Hippocampal formation (tissue), 2 donors: ENCODE measurements at regions not wholly inside any gene's neighbourhood (a gene's known extent, or its start where the extent isn't known, plus 50 kb on each side); places are given as distances from the start of the nearest gene placed in this dataset.

Experiments used
- DNase-seq, 2 donors: peaks; one replicate each; lab custom pipeline; 2025; lab: John Stamatoyannopoulos, UW

DNA sequence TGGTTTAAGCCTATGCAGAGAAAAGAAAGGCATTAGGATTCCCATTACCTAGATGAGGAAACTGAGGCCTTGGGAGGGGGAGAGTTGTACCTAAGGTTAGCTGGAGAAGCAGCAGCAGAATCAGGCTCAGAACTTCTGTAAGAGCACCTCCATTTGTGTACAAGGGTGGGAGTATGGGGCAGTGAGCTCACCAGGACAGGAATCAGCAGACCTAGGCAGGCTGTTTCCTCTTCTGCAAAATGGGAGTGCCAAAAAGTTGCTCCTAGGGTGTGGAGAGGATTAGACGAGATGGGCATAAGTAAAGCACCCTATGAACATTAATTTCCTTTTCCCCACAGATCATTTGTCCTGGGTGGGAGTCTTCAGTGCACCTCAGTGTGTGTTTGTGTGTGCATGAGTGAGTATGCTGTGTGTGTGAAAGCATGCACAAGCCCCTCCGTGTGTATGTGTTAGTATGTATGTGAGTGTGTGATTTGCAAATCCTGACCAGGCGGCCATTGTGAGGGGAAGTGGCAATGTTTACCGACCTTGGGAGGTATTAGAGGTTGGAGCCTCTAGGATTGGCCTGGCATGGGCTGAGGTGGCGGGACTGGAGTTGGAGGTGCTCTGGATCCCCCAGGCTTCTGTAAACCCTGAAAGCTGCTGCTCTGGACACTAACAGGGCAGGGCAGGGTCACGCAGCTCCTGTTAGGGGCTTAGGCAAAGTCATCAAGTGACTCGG is 78.8 kb downstream of the VEGFA start:
- no peak for DNase-seq

- DNase-seq: no peak
These were observed 78.0 kb downstream of the VEGFA start for GRCh38 chr6:43847741-43848630.

- no peak for DNase-seq
These were observed 76.5 kb downstream of the VEGFA start for GRCh38 chr6:43846556-43846955.

DNA sequence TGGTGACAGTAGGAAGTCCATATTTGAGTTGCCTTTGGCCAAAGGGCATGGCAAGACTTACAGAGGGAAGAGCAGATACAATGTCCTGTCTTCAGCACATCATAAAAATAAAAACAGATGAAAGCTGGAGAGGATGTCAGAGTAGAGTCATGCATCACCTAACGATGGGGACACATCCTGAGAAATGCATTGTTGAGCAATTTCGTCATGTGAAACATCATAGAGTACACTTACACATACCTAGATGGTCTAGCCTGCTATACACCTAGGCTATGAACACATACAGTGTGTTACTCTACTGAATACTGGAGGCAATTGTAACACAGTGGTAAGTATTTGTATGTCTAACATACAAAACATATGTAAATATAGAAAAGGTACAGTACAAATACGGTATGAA is 75.6 kb downstream of the VEGFA start:
- DNase-seq: no peak

- DNase-seq: no peak
These were observed 73.7 kb downstream of the VEGFA start for GRCh38 chr6:43843669-43844171.

- no peak for DNase-seq
These were observed 73.2 kb downstream of the VEGFA start for GRCh38 chr6:43843097-43843645.

GRCh38 chr6:43842231-43842794 is 72.3 kb downstream of the VEGFA start:
- DNase-seq: no peak

DNA sequence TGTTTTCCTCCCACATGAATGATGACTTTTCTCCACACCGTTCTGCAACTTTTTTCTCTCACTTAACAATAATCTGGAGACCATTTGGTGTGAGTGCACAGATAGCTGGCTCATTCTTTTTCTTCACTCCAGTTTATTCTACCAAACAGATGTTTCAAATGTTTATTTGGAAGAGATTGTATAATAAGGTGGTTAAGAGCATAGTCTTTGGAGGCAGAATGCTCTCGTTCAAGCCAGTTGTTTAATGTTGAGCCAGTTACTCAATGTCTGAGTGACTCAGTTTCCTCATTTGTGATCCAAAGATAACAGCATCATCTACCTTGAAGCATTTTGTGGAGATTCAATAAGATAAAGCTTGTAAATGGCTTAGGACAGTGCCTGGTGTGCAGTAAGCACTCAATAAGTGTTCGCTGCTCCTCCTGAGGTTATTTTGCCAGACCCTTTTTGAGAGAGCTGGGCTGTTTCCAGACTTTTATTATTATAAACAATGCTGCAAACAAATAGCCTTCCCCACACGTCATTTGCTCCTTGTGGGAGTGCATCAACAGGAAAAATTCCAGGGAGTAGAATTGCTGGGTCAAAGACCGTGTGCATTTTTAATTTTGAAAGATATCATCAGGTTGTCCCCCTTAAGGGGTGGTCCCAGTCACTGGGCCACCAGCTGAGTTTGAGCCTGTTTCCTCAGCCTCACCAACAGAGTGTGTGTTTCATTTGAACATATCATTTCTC is 70.6 kb downstream of the VEGFA start:
- no peak for DNase-seq

GRCh38 chr6:43838276-43839036 is 68.4 kb downstream of the VEGFA start:
- no peak for DNase-seq

DNA sequence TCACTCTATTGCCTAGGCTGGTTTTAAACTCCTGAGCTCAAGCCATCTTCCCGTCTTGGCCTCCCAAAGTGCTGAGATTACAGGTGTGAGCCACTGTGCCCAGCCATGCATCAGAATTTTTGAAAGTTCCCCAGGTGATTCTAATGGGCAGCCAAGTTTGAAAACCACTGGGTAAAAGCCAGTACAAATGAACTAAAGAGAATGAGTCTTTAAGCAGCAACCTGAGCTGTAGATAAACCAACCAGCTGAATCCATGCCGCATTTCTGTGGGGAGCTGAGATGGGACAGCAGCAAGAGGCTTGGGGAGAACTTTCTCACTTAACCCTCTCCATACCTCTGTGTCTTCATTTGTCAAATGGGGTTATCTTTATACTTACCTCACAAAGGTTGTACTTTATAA is 67.5 kb downstream of the VEGFA start:
- DNase-seq: no peak

- DNase-seq: no peak
These were observed 66.7 kb downstream of the VEGFA start for GRCh38 chr6:43836507-43837240.
